H1 (cell line): ENCODE measurements at regions not wholly inside any gene's neighbourhood (a gene's known extent, or its start where the extent isn't known, plus 50 kb on each side); places are given as distances from the start of the nearest gene placed in this dataset.

Experiments used
- CTCF ChIA-PET: fragments of 300-600 bp; sonication (Branson Sonifier 250); formaldehyde crosslinking; loops from one replicate; lab custom pipeline; 2021; ENCODE audit not compliant: partially characterized antibody; lab: Charles Lee
- POLR2A ChIA-PET: fragments of 300-600 bp; sonication (Branson Sonifier 250); formaldehyde crosslinking; loops from one replicate; lab custom pipeline; 2021; ENCODE audit warnings: inconsistent platforms; ENCODE audit not compliant: partially characterized antibody; lab: Charles Lee
- DNase-seq, 2 experiments: peaks; one replicate each; pipeline versions ENCODE4 v3.0.0 to v3.0.0-alpha.2; 2010 to 2022; ENCODE audit warnings: low spot score in 2 of 2, low read depth in 1 of 2, mixed read lengths in 1 of 2
- FAIRE-seq: peaks from 2 replicates; lab custom pipeline; 2011; peaks lifted over from hg19 to GRCh38; lab: Jason Lieb, UNC
- H2AFZ ChIP-seq: 2 replicates; pipeline ENCODE4 v1.8.1; 2012; ENCODE audit warnings: low read length, inconsistent platforms
- H2AK5ac ChIP-seq: 2 replicates; pipeline ENCODE4 v1.6.1; 2013; ENCODE audit warnings: low read depth, low read length
- H2BK120ac ChIP-seq: replicated peaks from 2 replicates; pipeline ENCODE3; 2013; ENCODE audit warnings: low read depth, low read length, inconsistent platforms
- H2BK12ac ChIP-seq: 2 replicates; pipeline ENCODE4 v1.6.1; 2013; ENCODE audit warnings: low read depth, low read length
- H2BK15ac ChIP-seq: 2 replicates; pipeline ENCODE4 v1.6.1; 2013; ENCODE audit warnings: low read length
- H2BK20ac ChIP-seq: 2 replicates; pipeline ENCODE4 v1.6.1; 2013; ENCODE audit warnings: low read length
- H2BK5ac ChIP-seq: 2 replicates; pipeline ENCODE4 v1.6.1; 2013; ENCODE audit warnings: low read depth, low read length
- H3K14ac ChIP-seq: 2 replicates; pipeline ENCODE4 v1.6.1; 2013; ENCODE audit warnings: inconsistent platforms; ENCODE audit not compliant: insufficient read length
- H3K18ac ChIP-seq: 2 replicates; pipeline ENCODE4 v1.6.1; 2013; ENCODE audit warnings: low read length; ENCODE audit errors: extremely low read depth
- H3K23ac ChIP-seq: 2 replicates; pipeline ENCODE4 v1.6.1; 2013; ENCODE audit warnings: inconsistent platforms; ENCODE audit not compliant: insufficient read length
- H3K23me2 ChIP-seq: 2 replicates; pipeline ENCODE4 v1.6.1; 2013; ENCODE audit warnings: low read depth, low read length
- H3K27ac ChIP-seq: 2 replicates; pipeline ENCODE4 v1.6.1; 2011; ENCODE audit warnings: low read depth, low read length, inconsistent platforms
- H3K27me3 ChIP-seq, 4 experiments: replicated peaks in 1 of 4; 1 replicate in 1 of 4; 2 replicates in 3 of 4; pipeline versions ENCODE4 v1.6.1 to v1.8.1; 2011 to 2013; ENCODE audit warnings: low read length in 3 of 4, mild to moderate bottlenecking in 3 of 4, inconsistent platforms in 2 of 4, mixed read lengths in 2 of 4, moderate library complexity in 1 of 4; ENCODE audit not compliant: control insufficient read depth in 3 of 4, insufficient read depth in 3 of 4; ENCODE audit errors: extremely low read depth in 1 of 4
- H3K36me3 ChIP-seq, 4 experiments: 2 replicates each; pipeline versions ENCODE4 v1.6.1 to v1.8.1; 2011 to 2013; ENCODE audit warnings: mild to moderate bottlenecking in 4 of 4, low read length in 3 of 4, moderate library complexity in 2 of 4, control low read depth in 1 of 4, inconsistent platforms in 1 of 4; ENCODE audit not compliant: insufficient read depth in 4 of 4, control insufficient read depth in 2 of 4
- H3K4ac ChIP-seq: replicated peaks from 2 replicates; pipeline ENCODE3; 2013; ENCODE audit warnings: low read length, low read depth, mixed read lengths, inconsistent platforms; ENCODE audit not compliant: insufficient read length
- H3K4me1 ChIP-seq, 4 experiments: replicated peaks in 1 of 4; 1 replicate in 1 of 4; 2 replicates in 3 of 4; pipeline versions ENCODE4 v1.6.1 to v1.8.1; 2011 to 2013; ENCODE audit warnings: low read length in 3 of 4, inconsistent platforms in 2 of 4, mixed read lengths in 1 of 4; ENCODE audit not compliant: insufficient read depth in 4 of 4, control insufficient read depth in 3 of 4
- H3K4me2 ChIP-seq, 2 experiments: 2 replicates each; pipeline versions ENCODE4 v1.6.1 to v1.8.1; 2011 to 2013; ENCODE audit warnings: low read depth in 2 of 2, low read length in 2 of 2, control low read depth in 1 of 2, inconsistent platforms in 1 of 2, mild to moderate bottlenecking in 1 of 2; ENCODE audit not compliant: insufficient read depth in 1 of 2
- H3K4me3 ChIP-seq, 4 experiments: fragments of 200-600, 300-600 bp in 1 of 4; sonication (generic), shearing (Covaris generic), sonication (Bioruptor Twin) in 1 of 4; 2 replicates each; pipeline versions ENCODE4 v1.5.1 to v1.8.1; 2011 to 2016; ENCODE audit warnings: low read length in 4 of 4, low read depth in 3 of 4, control low read depth in 2 of 4, inconsistent platforms in 2 of 4, mild to moderate bottlenecking in 2 of 4, mixed read lengths in 1 of 4, moderate library complexity in 1 of 4; ENCODE audit not compliant: insufficient read depth in 2 of 4; ENCODE audit errors: extremely low read depth in 1 of 4
- H3K56ac ChIP-seq: replicated peaks from 2 replicates; pipeline ENCODE3; 2013; ENCODE audit warnings: low read depth, mild to moderate bottlenecking, mixed read lengths, low read length, inconsistent platforms; ENCODE audit not compliant: insufficient read length
- H3K79me1 ChIP-seq: 2 replicates; pipeline ENCODE4 v1.6.1; 2013; ENCODE audit warnings: low read depth, low read length, control low read depth
- H3K79me2 ChIP-seq, 2 experiments: 2 replicates each; pipeline versions ENCODE4 v1.6.1 to v1.8.1; 2012 to 2013; ENCODE audit warnings: low read length in 2 of 2, mild to moderate bottlenecking in 2 of 2, inconsistent platforms in 1 of 2; ENCODE audit not compliant: insufficient read depth in 2 of 2, control insufficient read depth in 1 of 2
- H3K9ac ChIP-seq, 4 experiments: replicated peaks in 1 of 4; 1 replicate in 1 of 4; 2 replicates in 3 of 4; pipeline versions ENCODE4 v1.6.1 to v1.8.1; 2011 to 2013; ENCODE audit warnings: low read depth in 3 of 4, low read length in 3 of 4, control low read depth in 2 of 4, mild to moderate bottlenecking in 2 of 4, moderate library complexity in 2 of 4, inconsistent platforms in 1 of 4; ENCODE audit errors: extremely low read depth in 1 of 4
- H3K9me3 ChIP-seq, 2 experiments: 2 replicates each; pipeline versions ENCODE4 v1.6.1 to v1.8.1; 2012 to 2013; ENCODE audit warnings: mild to moderate bottlenecking in 2 of 2, moderate library complexity in 2 of 2, control low read depth in 1 of 2, inconsistent platforms in 1 of 2, low read depth in 1 of 2, low read length in 1 of 2, mixed read lengths in 1 of 2; ENCODE audit not compliant: insufficient read depth in 2 of 2
- H4K20me1 ChIP-seq, 2 experiments: replicated peaks in 1 of 2; 2 replicates each; pipeline versions ENCODE3 to v1.8.1; 2011 to 2013; ENCODE audit warnings: inconsistent platforms in 2 of 2, low read length in 2 of 2, mild to moderate bottlenecking in 1 of 2; ENCODE audit not compliant: insufficient read depth in 2 of 2, control insufficient read depth in 1 of 2
- H4K5ac ChIP-seq: 2 replicates; pipeline ENCODE4 v1.6.1; 2013; ENCODE audit warnings: low read length, low read depth, mixed read lengths, inconsistent platforms; ENCODE audit not compliant: insufficient read length
- H4K8ac ChIP-seq: 2 replicates; pipeline ENCODE4 v1.8.0; 2013; ENCODE audit warnings: mild to moderate bottlenecking, moderate library complexity, low read length, inconsistent platforms; ENCODE audit not compliant: insufficient read depth; ENCODE audit errors: extremely low read depth
- H4K91ac ChIP-seq: replicated peaks from 2 replicates; pipeline ENCODE3; 2013; ENCODE audit warnings: low read length, mixed read lengths, inconsistent platforms; ENCODE audit not compliant: insufficient read length
- USF2 ChIP-seq: IDR thresholded peaks from 2 replicates; pipeline ENCODE4 v1.6.1; 2011; ENCODE audit warnings: low read length, improper control_type of control experiment
- WGBS, 2 experiments: shearing (Covaris generic) in 1 of 2; methylation state at CpG; one replicate each; pipeline versions ENCODE4 v1.1.6 to v1.1.7; 2013 to 2015; ENCODE audit warnings: low lambda C conversion rate in 2 of 2, mixed read lengths in 2 of 2, inconsistent platforms in 1 of 2, low coverage in 1 of 2, missing lambda C conversion rate in 1 of 2; ENCODE audit not compliant: insufficient replicate concordance in 2 of 2, insufficient coverage in 1 of 2, insufficient read length in 1 of 2; ENCODE audit errors: extremely low coverage in 1 of 2, missing lambda C conversion rate in 1 of 2; 5-methylcytosine and 5-hydroxymethylcytosine counted together

DNA sequence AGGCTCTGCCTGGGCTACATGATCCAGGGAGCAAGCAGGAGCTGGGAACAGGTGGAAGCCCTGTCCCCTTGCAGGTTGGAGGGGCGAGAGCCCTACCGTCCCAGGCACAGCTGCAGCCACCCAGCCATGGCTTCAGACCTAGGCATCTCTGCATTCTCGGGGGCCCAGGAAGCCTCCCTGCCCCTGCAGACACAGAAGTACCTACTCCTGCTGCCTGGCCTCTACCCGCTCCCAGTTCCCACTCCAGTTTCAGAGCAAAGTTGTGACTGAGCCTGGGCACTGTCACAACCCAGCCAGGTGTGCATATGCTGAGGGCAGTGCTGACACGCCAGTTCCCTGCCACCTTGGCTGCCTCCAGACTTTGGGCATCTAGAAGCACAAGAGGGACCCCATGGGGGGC is 645.9 kb downstream of the HTR1B start:
- H4K91ac ChIP-seq = no peak overlapping the region
- H3K36me3 ChIP-seq = no peaks in the 10 kb centered on the region
- no peak overlapping the region for H2BK20ac ChIP-seq
- FAIRE-seq (no peak), DNase-seq (no peak)
- H3K4me3 ChIP-seq = no peak overlapping the region
- no peak overlapping the region for H2BK15ac ChIP-seq
- no peak overlapping the region for H2AK5ac ChIP-seq
- H2BK5ac ChIP-seq = no peak overlapping the region
- no peak overlapping the region for H3K18ac ChIP-seq
- CTCF ChIA-PET = no interaction called here
- no peak overlapping the region for H2BK120ac ChIP-seq
- no peak overlapping the region for H3K4me2 ChIP-seq
- H3K9ac ChIP-seq = no peak overlapping the region
- H3K4ac ChIP-seq = no peak overlapping the region
- no peak overlapping the region; the same call in 1 of the 2 replicates for H4K8ac ChIP-seq
- H3K23me2 ChIP-seq = no peaks in the 10 kb centered on the region
- POLR2A ChIA-PET = no interaction called here
- H3K79me1 ChIP-seq = no peaks in the 10 kb centered on the region
- no peaks in the 10 kb centered on the region for H3K79me2 ChIP-seq
- H4K5ac ChIP-seq = no peak overlapping the region
- no peaks in the 10 kb centered on the region for H3K27me3 ChIP-seq
- TF ChIP-seq USF2 = no peak
- H2AFZ ChIP-seq = no peak overlapping the region
- no peak overlapping the region for H2BK12ac ChIP-seq
- no peaks in the 10 kb centered on the region for H4K20me1 ChIP-seq
- no peak overlapping the region for H3K56ac ChIP-seq
- no peak overlapping the region for H3K23ac ChIP-seq
- H3K14ac ChIP-seq = no peak overlapping the region
- H3K27ac ChIP-seq = no peak overlapping the region
- H3K4me1 ChIP-seq = no peaks in the 10 kb centered on the region
- WGBS, 2 experiments = 83% methylated on average over 5 of the region's 5 CpGs; no CpG with 5 or more reads in 1 of the 2 experiments
- H3K9me3 ChIP-seq = no peaks in the 10 kb centered on the region; a peak in 1 of 4 replicates
